Loucy (cell line): ENCODE measurements at regions not wholly inside any gene's neighbourhood (a gene's known extent, or its start where the extent isn't known, plus 50 kb on each side); places are given as distances from the start of the nearest gene placed in this dataset.

Experiments
- H2AFZ ChIP-seq: fragments of 200-600 bp; sonication (generic); 2 replicates; pipeline ENCODE4 v1.6.0; 2016; ENCODE audit warnings: antibody characterized with exemption, mild to moderate bottlenecking, low read length, moderate library complexity
- H3F3A ChIP-seq: fragments of 200-600 bp; 2 replicates; pipeline ENCODE4 v1.6.0; 2016; ENCODE audit warnings: antibody characterized with exemption, low read depth, mild to moderate bottlenecking
- H3K27me3 ChIP-seq: fragments of 200-600 bp; sonication (generic); 2 replicates; pipeline ENCODE4 v1.6.1; 2014; ENCODE audit warnings: low read length, mild to moderate bottlenecking; ENCODE audit not compliant: insufficient read depth, poor library complexity, severe bottlenecking
- H3K36me3 ChIP-seq: fragments of 200-600 bp; sonication (generic); 2 replicates; pipeline ENCODE4 v1.6.1; 2016; ENCODE audit warnings: low read length; ENCODE audit not compliant: insufficient read depth
- H3K4me1 ChIP-seq: fragments of 200-600 bp; sonication (generic); 2 replicates; pipeline ENCODE4 v1.5.1; 2014; ENCODE audit warnings: low read length, mild to moderate bottlenecking; ENCODE audit not compliant: insufficient read depth, poor library complexity, severe bottlenecking
- H3K4me2 ChIP-seq: fragments of 200-600 bp; sonication (generic); 2 replicates; pipeline ENCODE4 v1.6.0; 2014; ENCODE audit warnings: antibody characterized with exemption, low read length, low read depth, mild to moderate bottlenecking; ENCODE audit not compliant: poor library complexity, severe bottlenecking
- H3K4me3 ChIP-seq: fragments of 200-600 bp; sonication (generic); 2 replicates; pipeline ENCODE4 v1.5.1; 2014; ENCODE audit warnings: low read length, mild to moderate bottlenecking, mixed read lengths; ENCODE audit not compliant: poor library complexity, severe bottlenecking
- H3K79me2 ChIP-seq: fragments of 200-600 bp; sonication (generic); 2 replicates; pipeline ENCODE4 v1.6.1; 2014; ENCODE audit warnings: low read length; ENCODE audit not compliant: insufficient read depth
- H3K9ac ChIP-seq: fragments of 200-600 bp; sonication (generic); 2 replicates; pipeline ENCODE4 v1.6.0; 2014; ENCODE audit warnings: mild to moderate bottlenecking, low read depth, low read length, moderate library complexity; ENCODE audit not compliant: poor library complexity, severe bottlenecking
- H3K9me2 ChIP-seq: fragments of 200-600 bp; sonication (generic); replicated peaks from 2 replicates; pipeline ENCODE4 v1.6.1; 2016; ENCODE audit warnings: low read depth, low read length, mixed read lengths
- H3K9me3 ChIP-seq: fragments of 200-600 bp; sonication (generic); 2 replicates; pipeline ENCODE4 v1.6.1; 2014; ENCODE audit warnings: mild to moderate bottlenecking, antibody characterized with exemption, low read length, low read depth; ENCODE audit not compliant: insufficient read depth
- H4K20me1 ChIP-seq: fragments of 200-600 bp; sonication (generic); 2 replicates; pipeline ENCODE4 v1.6.0; 2014; ENCODE audit warnings: antibody characterized with exemption, low read length, mild to moderate bottlenecking; ENCODE audit not compliant: insufficient read depth, poor library complexity, severe bottlenecking
- EZH2phosphoT487 ChIP-seq: fragments of 200-600 bp; IDR thresholded peaks from 2 replicates; pipeline ENCODE4 v1.6.1; 2018; ENCODE audit warnings: antibody characterized with exemption, mild to moderate bottlenecking, moderate library complexity, borderline replicate concordance
- TF ChIP-seq, protein P1 (sequence below): fragments of 200-600 bp; sonication (generic); conservative IDR thresholded peaks from 2 replicates; pipeline ENCODE4 v1.5.1; 2014; ENCODE audit warnings: mild to moderate bottlenecking, antibody characterized with exemption, low read length

DNA sequence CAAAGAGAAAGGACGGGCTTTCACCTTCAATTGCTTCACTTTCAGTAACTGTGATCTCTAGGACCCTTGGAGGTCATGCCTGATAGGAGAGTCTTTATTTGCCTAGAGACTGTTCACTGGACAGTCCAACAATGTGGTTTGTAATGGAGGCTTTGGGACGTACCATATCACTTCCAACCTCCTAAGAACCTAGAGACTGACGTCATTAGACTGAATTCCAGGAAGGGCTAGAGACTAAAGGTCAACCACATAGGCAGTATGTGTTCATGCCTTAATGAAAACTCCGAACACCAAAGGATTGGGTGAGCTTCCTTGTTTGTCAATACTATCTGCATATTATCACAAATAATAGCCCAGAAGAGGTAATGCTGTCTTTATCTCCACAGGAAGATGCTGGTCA lies 53.7 kb upstream of the CNTN5 start:
- H3K4me1 ChIP-seq, result no peaks in the 10 kb centered on the region
- no peaks in the 10 kb centered on the region for H3K79me2 ChIP-seq
- H3K9me3 ChIP-seq, result no peaks in the 10 kb centered on the region
- no peak overlapping the region for H2AFZ ChIP-seq
- no peak overlapping the region for H3K4me3 ChIP-seq
- H3K36me3 ChIP-seq, result no peaks in the 10 kb centered on the region
- H3K27me3 ChIP-seq, result no peaks in the 10 kb centered on the region
- no peaks in the 10 kb centered on the region for H4K20me1 ChIP-seq
- no peaks in the 10 kb centered on the region for H3K9me2 ChIP-seq
- H3K4me2 ChIP-seq, result no peak overlapping the region
- H3K9ac ChIP-seq, result no peak overlapping the region
- TF ChIP-seq, protein P1, sequence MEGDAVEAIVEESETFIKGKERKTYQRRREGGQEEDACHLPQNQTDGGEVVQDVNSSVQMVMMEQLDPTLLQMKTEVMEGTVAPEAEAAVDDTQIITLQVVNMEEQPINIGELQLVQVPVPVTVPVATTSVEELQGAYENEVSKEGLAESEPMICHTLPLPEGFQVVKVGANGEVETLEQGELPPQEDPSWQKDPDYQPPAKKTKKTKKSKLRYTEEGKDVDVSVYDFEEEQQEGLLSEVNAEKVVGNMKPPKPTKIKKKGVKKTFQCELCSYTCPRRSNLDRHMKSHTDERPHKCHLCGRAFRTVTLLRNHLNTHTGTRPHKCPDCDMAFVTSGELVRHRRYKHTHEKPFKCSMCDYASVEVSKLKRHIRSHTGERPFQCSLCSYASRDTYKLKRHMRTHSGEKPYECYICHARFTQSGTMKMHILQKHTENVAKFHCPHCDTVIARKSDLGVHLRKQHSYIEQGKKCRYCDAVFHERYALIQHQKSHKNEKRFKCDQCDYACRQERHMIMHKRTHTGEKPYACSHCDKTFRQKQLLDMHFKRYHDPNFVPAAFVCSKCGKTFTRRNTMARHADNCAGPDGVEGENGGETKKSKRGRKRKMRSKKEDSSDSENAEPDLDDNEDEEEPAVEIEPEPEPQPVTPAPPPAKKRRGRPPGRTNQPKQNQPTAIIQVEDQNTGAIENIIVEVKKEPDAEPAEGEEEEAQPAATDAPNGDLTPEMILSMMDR, result no peak
- TF ChIP-seq EZH2phosphoT487, result no peak
- H3F3A ChIP-seq, result no peaks in the 10 kb centered on the region
